B cell (primary cell): ENCODE measurements at regions not wholly inside any gene's neighbourhood (a gene's known extent, or its start where the extent isn't known, plus 50 kb on each side); places are given as distances from the start of the nearest gene placed in this dataset.

Experiments used
- ATAC-seq: fragments of 200-7000 bp; cut with Tn5 transposase; one replicate; pipeline ENCODE4 v1.10.0; 2021; ENCODE audit warnings: low read depth, mild to moderate bottlenecking, moderate number of reproducible peaks, moderate library complexity
- CTCF ChIA-PET: fragments of 350-600 bp; sonication (Branson Sonifier 250); formaldehyde crosslinking; loops from one replicate; lab custom pipeline; 2021; ENCODE audit warnings: antibody characterized with exemption, inconsistent platforms; lab: Charles Lee
- POLR2A ChIA-PET: fragments of 350-600 bp; sonication (Branson Sonifier 250); formaldehyde crosslinking; loops from one replicate; lab custom pipeline; 2021; ENCODE audit warnings: antibody characterized with exemption; lab: Charles Lee
- DNase-seq: peaks from one replicate; pipeline ENCODE4 v3.0.0; 2013
- H2AFZ ChIP-seq: 2 replicates; pipeline ENCODE4 v1.6.1; 2012; ENCODE audit warnings: mild to moderate bottlenecking, low read depth, low read length; ENCODE audit not compliant: insufficient read depth, poor library complexity, severe bottlenecking
- H3K27ac ChIP-seq, 2 donors: 1 replicate in 1 of 2; 2 replicates in 1 of 2; pipeline ENCODE4 v1.5.1; 2012 to 2013; ENCODE audit warnings: low read length in 2 of 2, mild to moderate bottlenecking in 2 of 2, moderate library complexity in 1 of 2
- H3K27me3 ChIP-seq, 4 experiments: fragments of 200-600 bp in 1 of 4; sonication (generic) in 1 of 4; replicated peaks in 1 of 4; 1 replicate in 2 of 4; 2 replicates in 2 of 4; pipeline versions ENCODE4 v1.6.1 to v1.7.0; 2013 to 2016; ENCODE audit warnings: low read length in 3 of 4, mild to moderate bottlenecking in 2 of 4, mixed read lengths in 1 of 4, moderate library complexity in 1 of 4; ENCODE audit not compliant: insufficient read depth in 4 of 4, control insufficient read depth in 3 of 4; ENCODE audit errors: control extremely low read depth in 1 of 4
- H3K36me3 ChIP-seq, 2 experiments: replicated peaks in 1 of 2; 1 replicate in 1 of 2; 2 replicates in 1 of 2; pipeline versions ENCODE4 v1.6.1 to v1.7.1; 2013; ENCODE audit warnings: low read length in 1 of 2; ENCODE audit not compliant: insufficient read depth in 2 of 2, control insufficient read depth in 1 of 2; ENCODE audit errors: control extremely low read depth in 1 of 2, extremely low read depth in 1 of 2
- H3K4me1 ChIP-seq, 2 donors: fragments of 200-600 bp in 1 of 2; sonication (generic) in 1 of 2; 1 replicate in 1 of 2; 2 replicates in 1 of 2; pipeline versions ENCODE4 v1.5.1 to v1.6.1; 2013 to 2017; ENCODE audit warnings: low read length in 2 of 2; ENCODE audit not compliant: control insufficient read depth in 2 of 2, insufficient read depth in 2 of 2
- H3K4me2 ChIP-seq: replicated peaks from 2 replicates; pipeline ENCODE3; 2012; ENCODE audit warnings: mild to moderate bottlenecking, low read depth, low read length; ENCODE audit not compliant: poor library complexity, severe bottlenecking
- H3K4me3 ChIP-seq, 5 experiments: fragments of 200-600 bp in 1 of 5; sonication (generic) in 1 of 5; 1 replicate in 3 of 5; 2 replicates in 2 of 5; pipeline versions ENCODE4 v1.5.1 to v1.7.0; 2011 to 2016; ENCODE audit warnings: low read length in 4 of 5, mild to moderate bottlenecking in 4 of 5, low read depth in 2 of 5, control low read depth in 1 of 5, moderate library complexity in 1 of 5; ENCODE audit not compliant: insufficient read depth in 1 of 5; ENCODE audit errors: control extremely low read depth in 1 of 5, extremely low read depth in 1 of 5
- H3K79me2 ChIP-seq: fragments of 200-600 bp; sonication (generic); one replicate; pipeline ENCODE4 v1.6.0; 2016; ENCODE audit warnings: low read length; ENCODE audit not compliant: control insufficient read depth, insufficient read depth
- H3K9ac ChIP-seq: fragments of 200-600 bp; sonication (generic); 2 replicates; pipeline ENCODE4 v1.6.1; 2017; ENCODE audit warnings: mild to moderate bottlenecking, low read length, moderate library complexity
- H3K9me3 ChIP-seq, 3 donors: one replicate each; pipeline versions ENCODE4 v1.6.1 to v1.7.1; 2013; ENCODE audit warnings: low read length in 2 of 3; ENCODE audit not compliant: control insufficient read depth in 2 of 3, insufficient read depth in 1 of 3; ENCODE audit errors: control extremely low read depth in 1 of 3
- H4K20me1 ChIP-seq: 2 replicates; pipeline ENCODE4 v1.6.0; 2012; ENCODE audit warnings: mild to moderate bottlenecking, low read length; ENCODE audit not compliant: insufficient read depth, control insufficient read depth, poor library complexity, severe bottlenecking
- H3K27ac Mint-ChIP-seq: one replicate; pipeline ENCODE4 v1.8.0; 2021; ENCODE audit warnings: mixed read lengths
- H3K27me3 Mint-ChIP-seq: one replicate; pipeline ENCODE4 v1.8.0; 2021; ENCODE audit warnings: mixed read lengths
- H3K4me1 Mint-ChIP-seq: one replicate; pipeline ENCODE4 v1.8.0; 2021; ENCODE audit warnings: mixed read lengths
- H3K4me3 Mint-ChIP-seq: one replicate; pipeline ENCODE4 v1.8.0; 2021; ENCODE audit warnings: mixed read lengths
- H3K9me3 Mint-ChIP-seq: one replicate; pipeline ENCODE4 v1.8.0; 2022; ENCODE audit warnings: mixed read lengths; ENCODE audit not compliant: insufficient read depth
- EZH2 ChIP-seq: IDR thresholded peaks from 2 replicates; pipeline ENCODE4 v1.6.1; 2012; ENCODE audit warnings: borderline replicate concordance, low read depth, mild to moderate bottlenecking, moderate library complexity, low read length; ENCODE audit not compliant: insufficient read depth, poor library complexity, severe bottlenecking
- WGBS: methylation state at CpG from one replicate; pipeline ENCODE4 v1.1.5; 2013; ENCODE audit warnings: missing lambda C conversion rate; ENCODE audit not compliant: insufficient coverage; 5-methylcytosine and 5-hydroxymethylcytosine counted together
- intact Hi-C: fragments of 100-400 bp; cut with micrococcal nuclease; formaldehyde crosslinking; loops from one replicate; pipeline ENCODE4 v1.10.0; 2022
- TF ChIP-seq, protein P1 (sequence below): fragments of 200-600 bp; IDR thresholded peaks from one replicate; pipeline ENCODE4 v1.8.0; 2022; ENCODE audit warnings: antibody characterized with exemption, mild to moderate bottlenecking

- no peaks in the 10 kb centered on the region for H3K4me1 ChIP-seq
- Mint-ChIP-seq H3K4me3 (no peak overlapping the region), H3K9me3 (no peaks in the 10 kb centered on the region), H3K4me1 (no peaks in the 10 kb centered on the region), H3K27ac (no peak overlapping the region), H3K27me3 (peaks cover 34% of the 10 kb centered on the region)
- WGBS = 65% methylated on average over 4 of the region's 6 CpGs
- no peak overlapping the region for H3K4me2 ChIP-seq
- intact Hi-C loops = no loop called here
- H3K9ac ChIP-seq = no peak overlapping the region
- H2AFZ ChIP-seq = no peak overlapping the region
- no peak for DNase-seq
- H3K27me3 ChIP-seq = peaks cover 0 to 16% (median 3%) of the 10 kb centered on the region in 4 experiments
- H3K9me3 ChIP-seq = peaks cover 0 to 4% (median 2%) of the 10 kb centered on the region in 3 donors
- H3K27ac ChIP-seq = no peak overlapping the region
- H3K36me3 ChIP-seq = no peaks in the 10 kb centered on the region
- POLR2A ChIA-PET = no interaction called here
- TF ChIP-seq, protein P1, sequence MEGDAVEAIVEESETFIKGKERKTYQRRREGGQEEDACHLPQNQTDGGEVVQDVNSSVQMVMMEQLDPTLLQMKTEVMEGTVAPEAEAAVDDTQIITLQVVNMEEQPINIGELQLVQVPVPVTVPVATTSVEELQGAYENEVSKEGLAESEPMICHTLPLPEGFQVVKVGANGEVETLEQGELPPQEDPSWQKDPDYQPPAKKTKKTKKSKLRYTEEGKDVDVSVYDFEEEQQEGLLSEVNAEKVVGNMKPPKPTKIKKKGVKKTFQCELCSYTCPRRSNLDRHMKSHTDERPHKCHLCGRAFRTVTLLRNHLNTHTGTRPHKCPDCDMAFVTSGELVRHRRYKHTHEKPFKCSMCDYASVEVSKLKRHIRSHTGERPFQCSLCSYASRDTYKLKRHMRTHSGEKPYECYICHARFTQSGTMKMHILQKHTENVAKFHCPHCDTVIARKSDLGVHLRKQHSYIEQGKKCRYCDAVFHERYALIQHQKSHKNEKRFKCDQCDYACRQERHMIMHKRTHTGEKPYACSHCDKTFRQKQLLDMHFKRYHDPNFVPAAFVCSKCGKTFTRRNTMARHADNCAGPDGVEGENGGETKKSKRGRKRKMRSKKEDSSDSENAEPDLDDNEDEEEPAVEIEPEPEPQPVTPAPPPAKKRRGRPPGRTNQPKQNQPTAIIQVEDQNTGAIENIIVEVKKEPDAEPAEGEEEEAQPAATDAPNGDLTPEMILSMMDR = no peak
- no peak for TF ChIP-seq EZH2
- no peak overlapping the region for H3K4me3 ChIP-seq
- H4K20me1 ChIP-seq = no peaks in the 10 kb centered on the region
- no peaks in the 10 kb centered on the region for H3K79me2 ChIP-seq
- CTCF ChIA-PET = no interaction called here
- no peak for ATAC-seq
Measured at GRCh38 chr7:45252248-45252647, 94.7 kb downstream of the RAMP3 start.

GRCh38 chr7:45252857-45253256 is 95.3 kb downstream of the RAMP3 start:
- Mint-ChIP-seq H3K4me3 (no peak overlapping the region), H3K9me3 (no peaks in the 10 kb centered on the region), H3K27ac (no peak overlapping the region), H3K4me1 (no peaks in the 10 kb centered on the region), H3K27me3 (peaks cover 35% of the 10 kb centered on the region)
- ATAC-seq (no peak), DNase-seq (no peak)
- Histone ChIP-seq H3K4me3 (no peak overlapping the region), H4K20me1 (no peaks in the 10 kb centered on the region), H3K79me2 (no peaks in the 10 kb centered on the region), H3K27ac (no peak overlapping the region), H3K36me3 (no peaks in the 10 kb centered on the region), H3K9me3 (peaks cover 0 to 2% (median under 1%) of the 10 kb centered on the region in 3 donors), H3K27me3 (peaks cover 0 to 12% (median 3%) of the 10 kb centered on the region in 4 experiments), H3K4me2 (no peak overlapping the region), H3K4me1 (no peaks in the 10 kb centered on the region), H3K9ac (no peak overlapping the region), H2AFZ (no peak overlapping the region)
- CTCF ChIA-PET = no interaction called here
- POLR2A ChIA-PET = no interaction called here
- no peak for TF ChIP-seq EZH2
- TF ChIP-seq, protein P1 = no peak
- intact Hi-C loops = no loop called here
